HepG2 (cell line): ENCODE measurements at regions not wholly inside any gene's neighbourhood (a gene's known extent, or its start where the extent isn't known, plus 50 kb on each side); places are given as distances from the start of the nearest gene placed in this dataset.

Experiments
- ATAC-seq: fragments of 200-7000 bp; cut with Tn5 transposase; 3 replicates; pipeline ENCODE4 v1.9.1; 2020; ENCODE audit warnings: mild to moderate bottlenecking, moderate library complexity
- BruUV-seq: library from RNA; stranded (reverse); fragments of 400-500 nt; replicated peaks from 2 replicates; lab custom pipeline; 2021; lab: Mats Ljungman, UMichigan
- CTCF ChIA-PET: fragments of 300-600 bp; formaldehyde crosslinking; extraction: SDS; loops from one replicate; lab custom pipeline; 2021; ENCODE audit warnings: low total read pairs, inconsistent platforms, low intra/inter-chr PET ratio; lab: Yijun Ruan, JAX
- POLR2A ChIA-PET: fragments of 350-600 bp; sonication (Branson Sonifier 250); formaldehyde crosslinking; loops from one replicate; lab custom pipeline; 2020; ENCODE audit warnings: antibody characterized with exemption, inconsistent platforms; lab: Yijun Ruan, JAX
- DNase-seq: peaks from one replicate; pipeline ENCODE4 v3.0.0-alpha.2; 2015; ENCODE audit warnings: low spot score
- FAIRE-seq: peaks from 3 replicates; lab custom pipeline; 2011; peaks lifted over from hg19 to GRCh38; lab: Jason Lieb, UNC
- H2AFZ ChIP-seq: one replicate; pipeline ENCODE4 v1.6.1; 2011; ENCODE audit warnings: low read length, inconsistent platforms
- H3K27ac ChIP-seq: fragments of 300-600 bp; 3 replicates; pipeline ENCODE4 v1.8.0; 2011; ENCODE audit warnings: mixed run types, mild to moderate bottlenecking, mixed read lengths, low read length, inconsistent platforms; ENCODE audit not compliant: insufficient read depth; ENCODE audit errors: extremely low read length
- H3K27me3 ChIP-seq, 2 experiments: fragments of 200-600 bp in 1 of 2; 2 replicates in 1 of 2; 3 replicates in 1 of 2; pipeline versions ENCODE4 v1.6.0 to v1.8.0; 2011; ENCODE audit warnings: low read length in 2 of 2, mild to moderate bottlenecking in 2 of 2, moderate library complexity in 2 of 2, inconsistent platforms in 1 of 2; ENCODE audit not compliant: insufficient read depth in 2 of 2, control insufficient read depth in 1 of 2
- H3K36me3 ChIP-seq, 2 experiments: fragments of 200-600 bp in 1 of 2; replicated peaks in 1 of 2; 2 replicates in 1 of 2; 3 replicates in 1 of 2; pipeline versions ENCODE4 v1.5.1 to v1.8.0; 2011; ENCODE audit warnings: low read length in 2 of 2, inconsistent platforms in 1 of 2; ENCODE audit not compliant: insufficient read depth in 2 of 2, control insufficient read depth in 1 of 2
- H3K4me1 ChIP-seq: 2 replicates; pipeline ENCODE4 v1.5.1; 2012; ENCODE audit warnings: low read length, inconsistent platforms; ENCODE audit not compliant: insufficient read depth
- H3K4me2 ChIP-seq: 2 replicates; pipeline ENCODE4 v1.6.0; 2011; ENCODE audit warnings: low read depth, low read length, inconsistent platforms
- H3K4me3 ChIP-seq, 3 experiments: fragments of 200-600 bp in 1 of 3; sonication (generic), shearing (Covaris generic) in 1 of 3; replicated peaks in 1 of 3; 2 replicates each; pipeline ENCODE4 v1.5.1; 2011 to 2016; ENCODE audit warnings: low read length in 3 of 3, inconsistent platforms in 2 of 3, low read depth in 2 of 3, mild to moderate bottlenecking in 2 of 3, control low read depth in 1 of 3, mixed read lengths in 1 of 3; ENCODE audit not compliant: insufficient read depth in 1 of 3
- H3K79me2 ChIP-seq: one replicate; pipeline ENCODE4 v1.6.1; 2011; ENCODE audit warnings: low read length, inconsistent platforms; ENCODE audit not compliant: insufficient read depth
- H3K9ac ChIP-seq: 2 replicates; pipeline ENCODE4 v1.6.0; 2011; ENCODE audit warnings: mild to moderate bottlenecking, low read depth, low read length, inconsistent platforms; ENCODE audit not compliant: insufficient read depth
- H3K9me3 ChIP-seq: 2 replicates; pipeline ENCODE4 v1.5.1; 2012; ENCODE audit warnings: mild to moderate bottlenecking, low read length
- H4K20me1 ChIP-seq: 2 replicates; pipeline ENCODE4 v1.6.0; 2011; ENCODE audit warnings: inconsistent platforms, mild to moderate bottlenecking, low read length, moderate library complexity; ENCODE audit not compliant: insufficient read depth
- CENPT ChIP-seq: sonication (generic); formaldehyde crosslinking; IDR thresholded peaks from 2 replicates; pipeline ENCODE4 v1.8.0; 2022; ENCODE audit warnings: low read depth, mild to moderate bottlenecking, moderate library complexity, missing genetic modification reagents
- EED ChIP-seq: sonication (generic); formaldehyde crosslinking; IDR thresholded peaks from 2 replicates; pipeline ENCODE4 v1.5.0; 2020; ENCODE audit warnings: mild to moderate bottlenecking, missing genetic modification reagents
- FOXO4 ChIP-seq: sonication (generic); formaldehyde crosslinking; conservative IDR thresholded peaks from 2 replicates; pipeline ENCODE4 v1.8.1; 2023; ENCODE audit warnings: missing genetic modification reagents
- MYC ChIP-seq: sonication (generic); formaldehyde crosslinking; IDR thresholded peaks from 2 replicates; pipeline ENCODE4 v1.9.0; 2021; ENCODE audit warnings: missing genetic modification reagents, borderline replicate concordance
- SP1 ChIP-seq, 2 experiments: fragments of 450-650 bp in 1 of 2; sonication (generic) in 1 of 2; formaldehyde crosslinking in 1 of 2; IDR thresholded peaks; 2 replicates each; pipeline versions ENCODE4 v1.4.0 to v1.6.1; 2016 to 2020; ENCODE audit warnings: missing genetic modification reagents in 1 of 2
- ZNF383 ChIP-seq: sonication (generic); formaldehyde crosslinking; IDR thresholded peaks from 2 replicates; pipeline ENCODE4 v1.4.0; 2020; ENCODE audit warnings: missing genetic modification reagents, mild to moderate bottlenecking, borderline replicate concordance
- ZNF616 ChIP-seq: sonication (generic); formaldehyde crosslinking; IDR thresholded peaks from 2 replicates; pipeline ENCODE4 v1.5.0; 2020; ENCODE audit warnings: low read depth, mild to moderate bottlenecking, missing genetic modification reagents
- WGBS: methylation state at CpG from one replicate; pipeline ENCODE4 v1.1.6; 2017; ENCODE audit warnings: low lambda C conversion rate; 5-methylcytosine and 5-hydroxymethylcytosine counted together
- in situ Hi-C: cut with HindIII; loops from 2 replicates; pipeline ENCODE4 v1.10.0; 2017; ENCODE audit warnings: low pct_unique_long_range_greater_than_20kb; ENCODE audit not compliant: extremely low pct_ligation_motif_present
- intact Hi-C: fragments of 100-400 bp; cut with micrococcal nuclease; formaldehyde crosslinking; loops from one replicate; pipeline ENCODE4 v1.10.0; 2022; ENCODE audit not compliant: unreplicated experiment
- TF ChIP-seq, protein P1 (sequence below): sonication (generic); formaldehyde crosslinking; IDR thresholded peaks from 2 replicates; pipeline ENCODE4 v1.9.0; 2021; ENCODE audit warnings: missing genetic modification reagents, borderline replicate concordance

- intact Hi-C loops (no loop called here), in situ Hi-C loops (no loop called here)
- no peak for FAIRE-seq
- no peak overlapping the region for H3K9ac ChIP-seq
- no peaks in the 10 kb centered on the region for H3K9me3 ChIP-seq
- CTCF ChIA-PET: no interaction called here
- H3K27me3 ChIP-seq: peaks cover 6 to 54% of the 10 kb centered on the region in 2 experiments; a peak in 3 of 5 replicates
- no peaks in the 10 kb centered on the region for H3K36me3 ChIP-seq
- WGBS: 15% methylated on average over 7 of the region's 7 CpGs
- no peak overlapping the region for H2AFZ ChIP-seq
- DNase-seq: no peak
- no peaks in the 10 kb centered on the region for H3K79me2 ChIP-seq
- H3K4me2 ChIP-seq: no peak overlapping the region
- H4K20me1 ChIP-seq: no peaks in the 10 kb centered on the region
- H3K27ac ChIP-seq: no peak overlapping the region
- no peak overlapping the region for H3K4me3 ChIP-seq
- POLR2A ChIA-PET: no interaction called here
- no TSS peak for BruUV-seq
- no peak for ATAC-seq
- no peaks in the 10 kb centered on the region for H3K4me1 ChIP-seq
- TF ChIP-seq SP1 (IDR thresholded peaks at IDR 0.05) (no peak), SP1 (CRISPR knock-in tag; IDR thresholded peaks at IDR 0.05) (no peak), ZNF383 (no peak)
Measured at GRCh38 chr10:47090903-47091302, 179.7 kb downstream of the PTPN20 start.

- H3K4me1 ChIP-seq: no peaks in the 10 kb centered on the region
- H3K36me3 ChIP-seq: no peaks in the 10 kb centered on the region
- H3K9me3 ChIP-seq: no peaks in the 10 kb centered on the region
- no peak for TF ChIP-seq EED (CRISPR knock-in tag)
- TF ChIP-seq, protein P1, sequence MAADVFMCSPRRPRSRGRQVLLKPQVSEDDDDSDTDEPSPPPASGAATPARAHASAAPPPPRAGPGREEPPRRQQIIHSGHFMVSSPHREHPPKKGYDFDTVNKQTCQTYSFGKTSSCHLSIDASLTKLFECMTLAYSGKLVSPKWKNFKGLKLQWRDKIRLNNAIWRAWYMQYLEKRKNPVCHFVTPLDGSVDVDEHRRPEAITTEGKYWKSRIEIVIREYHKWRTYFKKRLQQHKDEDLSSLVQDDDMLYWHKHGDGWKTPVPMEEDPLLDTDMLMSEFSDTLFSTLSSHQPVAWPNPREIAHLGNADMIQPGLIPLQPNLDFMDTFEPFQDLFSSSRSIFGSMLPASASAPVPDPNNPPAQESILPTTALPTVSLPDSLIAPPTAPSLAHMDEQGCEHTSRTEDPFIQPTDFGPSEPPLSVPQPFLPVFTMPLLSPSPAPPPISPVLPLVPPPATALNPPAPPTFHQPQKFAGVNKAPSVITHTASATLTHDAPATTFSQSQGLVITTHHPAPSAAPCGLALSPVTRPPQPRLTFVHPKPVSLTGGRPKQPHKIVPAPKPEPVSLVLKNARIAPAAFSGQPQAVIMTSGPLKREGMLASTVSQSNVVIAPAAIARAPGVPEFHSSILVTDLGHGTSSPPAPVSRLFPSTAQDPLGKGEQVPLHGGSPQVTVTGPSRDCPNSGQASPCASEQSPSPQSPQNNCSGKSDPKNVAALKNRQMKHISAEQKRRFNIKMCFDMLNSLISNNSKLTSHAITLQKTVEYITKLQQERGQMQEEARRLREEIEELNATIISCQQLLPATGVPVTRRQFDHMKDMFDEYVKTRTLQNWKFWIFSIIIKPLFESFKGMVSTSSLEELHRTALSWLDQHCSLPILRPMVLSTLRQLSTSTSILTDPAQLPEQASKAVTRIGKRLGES (CRISPR knock-in tag): no peak
- no peak for TF ChIP-seq FOXO4
- no peak for TF ChIP-seq CENPT (CRISPR knock-in tag)
- TF ChIP-seq MYC (CRISPR knock-in tag): no peak
- no peak for TF ChIP-seq ZNF616
- no peak overlapping the region for H3K4me2 ChIP-seq
- H3K27ac ChIP-seq: no peak overlapping the region
- H3K9ac ChIP-seq: no peak overlapping the region
- no peaks in the 10 kb centered on the region for H4K20me1 ChIP-seq
- no peaks in the 10 kb centered on the region for H3K79me2 ChIP-seq
- intact Hi-C loops (no loop called here), in situ Hi-C loops (no loop called here)
- H3K27me3 ChIP-seq: peaks cover 6 to 54% of the 10 kb centered on the region in 2 experiments; a peak in 3 of 5 replicates
- WGBS: no CpG with 5 or more reads among the region's 2 CpGs
- POLR2A ChIA-PET: no interaction called here
- ATAC-seq: no peak
- no peak for FAIRE-seq
- H3K4me3 ChIP-seq: no peak overlapping the region
- no TSS peak for BruUV-seq
- H2AFZ ChIP-seq: no peak overlapping the region
- CTCF ChIA-PET: no interaction called here
- DNase-seq: no peak
Measured at GRCh38 chr10:47091421-47091820, 180.2 kb downstream of the PTPN20 start.
